ENCODE measurements at regions not wholly inside any gene's neighbourhood (a gene's known extent, or its start where the extent isn't known, plus 50 kb on each side); places are given as distances from the start of the nearest gene placed in this dataset.

- Mint-ChIP-seq H3K4me1 (no peaks in the 10 kb centered on the region), H3K4me3 (no peak overlapping the region), H3K27ac (no peak overlapping the region), H3K9me3 (peaks cover 3% of the 10 kb centered on the region), H3K36me3 (no peaks in the 10 kb centered on the region)
- DNase-seq (ENCODE audit: low spot score in 2 of 2) (no peak), ATAC-seq (no peak)
Measured at GRCh38 chr2:129144082-129144791, 825.6 kb upstream of the HS6ST1 start.

DNA sequence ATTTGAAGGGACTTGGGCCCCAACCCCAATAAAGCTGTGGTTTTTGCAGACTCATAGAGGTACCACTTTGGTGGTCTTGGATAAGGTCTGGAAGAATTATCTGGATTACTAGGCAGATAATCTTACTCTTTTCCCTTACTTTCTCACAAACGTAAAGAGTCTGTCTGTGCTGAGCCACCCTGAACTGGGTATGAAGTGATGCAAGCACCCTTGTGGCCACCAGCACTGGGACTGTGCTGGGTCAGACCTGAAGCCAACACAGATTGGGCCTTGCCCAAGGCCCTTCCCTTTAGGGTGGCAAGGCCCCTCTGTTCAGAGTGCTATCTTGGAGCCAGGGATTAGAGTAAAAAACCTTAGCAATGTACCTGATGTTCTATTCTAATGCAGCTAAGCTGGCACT, 827.0 kb upstream of the RAB6C start:
- no peak for DNase-seq (ENCODE audit: low spot score in 2 of 2)

GRCh38 chr2:129160879-129161278, 818.6 kb upstream of the RAB6C start:
- H3K9me3 Mint-ChIP-seq, result peaks cover 2% of the 10 kb centered on the region
- no peak overlapping the region for H3K4me3 Mint-ChIP-seq
- H3K27ac Mint-ChIP-seq, result no peak overlapping the region
- no peaks in the 10 kb centered on the region for H3K4me1 Mint-ChIP-seq
- no peaks in the 10 kb centered on the region for H3K36me3 Mint-ChIP-seq
- no peak for DNase-seq (ENCODE audit: low spot score in 2 of 2)
- ATAC-seq, result no peak

More for the DNA sequence above, 827.0 kb upstream of the RAB6C start:
- no peak for ATAC-seq
- H3K4me3 Mint-ChIP-seq, result no peak overlapping the region
- no peaks in the 10 kb centered on the region for H3K36me3 Mint-ChIP-seq
- H3K4me1 Mint-ChIP-seq, result no peaks in the 10 kb centered on the region
- H3K9me3 Mint-ChIP-seq, result peaks cover 14% of the 10 kb centered on the region
- H3K27ac Mint-ChIP-seq, result no peak overlapping the region

GRCh38 chr2:129164220-129164949, 815.1 kb upstream of the RAB6C start:
- no peaks in the 10 kb centered on the region for H3K36me3 Mint-ChIP-seq
- no peak for ATAC-seq
- no peak for DNase-seq (ENCODE audit: low spot score in 2 of 2)
- H3K27ac Mint-ChIP-seq, result no peak overlapping the region
- no peak overlapping the region for H3K4me3 Mint-ChIP-seq
- no peaks in the 10 kb centered on the region for H3K4me1 Mint-ChIP-seq
- peaks cover 6% of the 10 kb centered on the region for H3K9me3 Mint-ChIP-seq

- Mint-ChIP-seq H3K4me1 (no peaks in the 10 kb centered on the region), H3K9me3 (peaks cover 6% of the 10 kb centered on the region), H3K27ac (no peak overlapping the region), H3K36me3 (no peaks in the 10 kb centered on the region), H3K4me3 (no peak overlapping the region)
- DNase-seq (ENCODE audit: low spot score in 2 of 2), result no peak
- no peak for ATAC-seq
Measured at GRCh38 chr2:129165006-129165405, 814.5 kb upstream of the RAB6C start.

- Mint-ChIP-seq H3K27ac (no peak overlapping the region), H3K36me3 (no peaks in the 10 kb centered on the region), H3K9me3 (peaks cover 4% of the 10 kb centered on the region), H3K4me3 (no peak overlapping the region), H3K4me1 (no peaks in the 10 kb centered on the region)
- ATAC-seq, result no peak
- DNase-seq (ENCODE audit: low spot score in 2 of 2), result no peak
Measured at GRCh38 chr2:129167456-129167855, 812.0 kb upstream of the RAB6C start.

- H3K36me3 Mint-ChIP-seq, result no peaks in the 10 kb centered on the region
- H3K4me3 Mint-ChIP-seq, result no peak overlapping the region
- no peak for DNase-seq (ENCODE audit: low spot score in 2 of 2)
- peaks cover 4% of the 10 kb centered on the region for H3K9me3 Mint-ChIP-seq
- no peaks in the 10 kb centered on the region for H3K4me1 Mint-ChIP-seq
- ATAC-seq, result no peak
- no peak overlapping the region for H3K27ac Mint-ChIP-seq
Measured at GRCh38 chr2:129170570-129170969, 808.9 kb upstream of the RAB6C start.

GRCh38 chr2:129174143-129174542, 805.3 kb upstream of the RAB6C start:
- H3K4me3 Mint-ChIP-seq, result no peak overlapping the region
- H3K27ac Mint-ChIP-seq, result no peak overlapping the region
- DNase-seq (ENCODE audit: low spot score in 2 of 2), result no peak
- no peaks in the 10 kb centered on the region for H3K36me3 Mint-ChIP-seq
- H3K9me3 Mint-ChIP-seq, result no peaks in the 10 kb centered on the region
- ATAC-seq, result no peak
- H3K4me1 Mint-ChIP-seq, result no peaks in the 10 kb centered on the region

- no peaks in the 10 kb centered on the region for H3K9me3 Mint-ChIP-seq
- H3K4me1 Mint-ChIP-seq, result no peaks in the 10 kb centered on the region
- no peak for ATAC-seq
- no peaks in the 10 kb centered on the region for H3K36me3 Mint-ChIP-seq
- DNase-seq (ENCODE audit: low spot score in 2 of 2), result no peak
- no peak overlapping the region for H3K4me3 Mint-ChIP-seq
- no peak overlapping the region for H3K27ac Mint-ChIP-seq
Measured at GRCh38 chr2:129175051-129175450, 804.4 kb upstream of the RAB6C start.

DNA sequence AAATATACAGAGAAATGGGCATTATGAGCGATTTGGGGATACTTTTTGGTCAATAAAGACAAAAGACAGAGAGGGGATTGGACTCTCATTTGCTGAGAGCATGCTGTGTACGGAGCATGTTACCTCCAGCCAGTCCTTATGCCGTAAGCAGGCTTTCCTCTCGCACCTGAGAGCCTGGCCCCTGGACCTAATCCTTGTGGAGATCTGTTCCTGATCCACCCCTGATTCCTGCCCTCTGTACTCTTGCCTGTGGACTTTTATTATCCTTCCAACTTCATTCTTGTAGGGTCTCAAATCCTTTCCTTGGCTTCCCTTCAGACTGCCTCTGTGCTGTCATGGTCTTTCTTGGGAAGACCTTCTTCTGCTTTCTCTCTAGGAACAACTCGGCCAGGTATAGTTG, 803.1 kb upstream of the RAB6C start:
- Mint-ChIP-seq H3K9me3 (no peaks in the 10 kb centered on the region), H3K4me1 (no peaks in the 10 kb centered on the region), H3K27ac (no peak overlapping the region), H3K36me3 (no peaks in the 10 kb centered on the region), H3K4me3 (no peak overlapping the region)
- DNase-seq (ENCODE audit: low spot score in 2 of 2), result no peak
- no peak for ATAC-seq

DNA sequence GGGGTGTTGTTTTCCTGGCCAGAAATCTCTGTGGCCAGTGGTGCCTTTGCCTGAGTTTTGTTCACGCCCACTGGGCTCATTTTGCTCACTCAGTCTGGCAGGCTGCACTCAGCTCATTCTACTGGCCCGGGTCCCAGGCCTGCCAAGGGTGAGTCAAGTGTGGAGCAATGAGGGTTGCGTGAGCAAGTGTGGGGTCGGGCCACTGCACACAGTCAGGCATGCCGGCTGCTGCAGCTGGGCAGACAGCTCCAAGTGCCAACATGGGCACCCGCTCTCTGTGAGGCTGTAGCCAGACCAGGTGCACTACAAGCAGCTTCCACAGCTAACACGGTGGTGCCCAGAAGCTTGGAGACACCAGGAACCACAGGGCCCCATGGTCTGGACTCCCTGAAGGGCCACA, 801.1 kb upstream of the RAB6C start:
- Mint-ChIP-seq H3K9me3 (no peaks in the 10 kb centered on the region), H3K27ac (no peak overlapping the region), H3K4me3 (no peak overlapping the region), H3K36me3 (no peaks in the 10 kb centered on the region), H3K4me1 (no peaks in the 10 kb centered on the region)
- DNase-seq (ENCODE audit: low spot score in 2 of 2), result no peak
- peak; percentile 28 for ATAC-seq

DNA sequence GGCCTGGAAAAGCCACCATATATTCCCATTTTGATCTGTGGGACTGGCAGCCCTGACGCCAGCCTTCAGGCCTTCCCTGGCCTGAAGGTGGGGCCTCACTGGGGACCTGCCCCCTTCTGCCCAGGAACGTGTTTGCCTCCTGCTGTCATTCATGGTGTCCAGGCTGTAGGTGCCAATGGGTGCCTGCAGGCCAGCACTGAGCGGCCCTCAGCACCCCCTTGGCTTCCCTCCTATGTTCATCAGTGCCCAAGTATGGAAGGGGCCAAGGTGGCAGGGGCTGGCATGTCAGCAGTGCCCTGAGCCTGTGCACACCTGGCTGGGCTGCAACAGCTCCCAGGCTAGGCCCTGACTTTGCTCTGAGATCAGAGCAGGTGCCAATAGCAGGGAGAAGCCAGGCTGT, 800.3 kb upstream of the RAB6C start:
- H3K9me3 Mint-ChIP-seq, result no peaks in the 10 kb centered on the region
- H3K27ac Mint-ChIP-seq, result no peak overlapping the region
- H3K36me3 Mint-ChIP-seq, result no peaks in the 10 kb centered on the region
- no peaks in the 10 kb centered on the region for H3K4me1 Mint-ChIP-seq
- peak; percentile 48 for ATAC-seq
- no peak overlapping the region for H3K4me3 Mint-ChIP-seq
- DNase-seq (ENCODE audit: low spot score in 2 of 2), result no peak

DNA sequence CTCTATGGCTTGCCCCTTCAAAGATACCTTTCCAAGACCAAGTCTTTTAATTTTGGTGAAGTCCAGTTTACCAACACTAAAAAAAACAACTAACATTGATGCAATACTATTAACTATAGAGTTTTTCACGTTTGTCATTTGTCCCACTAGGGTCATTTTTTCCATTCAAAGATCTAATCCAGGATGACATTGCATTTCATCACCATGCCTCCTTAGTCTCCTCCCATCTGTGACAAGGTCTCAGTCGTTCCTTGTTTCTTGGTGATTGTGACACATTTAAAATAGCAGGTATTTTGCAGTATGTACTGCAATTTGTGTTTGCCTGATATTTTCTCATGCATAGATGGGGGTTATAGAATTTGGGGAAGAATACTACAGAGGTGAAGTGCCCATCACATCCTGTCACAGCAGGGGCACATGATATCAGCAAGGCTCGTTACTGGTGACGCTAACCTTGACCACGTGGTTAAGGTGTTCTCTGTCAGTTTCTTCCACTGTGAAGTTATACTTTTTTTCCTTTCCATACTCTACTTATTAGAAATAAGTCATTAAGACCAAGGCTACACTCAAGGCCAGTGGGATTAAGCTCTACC, 799.2 kb upstream of the RAB6C start:
- no peak overlapping the region for H3K27ac Mint-ChIP-seq

GRCh38 chr2:129181433-129181832, 798.0 kb upstream of the RAB6C start:
- no peak for DNase-seq (ENCODE audit: low spot score in 2 of 2)
- no peak overlapping the region for H3K4me3 Mint-ChIP-seq
- ATAC-seq, result no peak
- H3K9me3 Mint-ChIP-seq, result no peaks in the 10 kb centered on the region
- no peaks in the 10 kb centered on the region for H3K4me1 Mint-ChIP-seq
- no peaks in the 10 kb centered on the region for H3K36me3 Mint-ChIP-seq
- H3K27ac Mint-ChIP-seq, result no peak overlapping the region

More for the DNA sequence above, 799.2 kb upstream of the RAB6C start:
- no peaks in the 10 kb centered on the region for H3K4me1 Mint-ChIP-seq
- no peak overlapping the region for H3K4me3 Mint-ChIP-seq
- DNase-seq (ENCODE audit: low spot score in 2 of 2), result no peak
- no peaks in the 10 kb centered on the region for H3K9me3 Mint-ChIP-seq
- H3K36me3 Mint-ChIP-seq, result no peaks in the 10 kb centered on the region
- no peak for ATAC-seq

DNA sequence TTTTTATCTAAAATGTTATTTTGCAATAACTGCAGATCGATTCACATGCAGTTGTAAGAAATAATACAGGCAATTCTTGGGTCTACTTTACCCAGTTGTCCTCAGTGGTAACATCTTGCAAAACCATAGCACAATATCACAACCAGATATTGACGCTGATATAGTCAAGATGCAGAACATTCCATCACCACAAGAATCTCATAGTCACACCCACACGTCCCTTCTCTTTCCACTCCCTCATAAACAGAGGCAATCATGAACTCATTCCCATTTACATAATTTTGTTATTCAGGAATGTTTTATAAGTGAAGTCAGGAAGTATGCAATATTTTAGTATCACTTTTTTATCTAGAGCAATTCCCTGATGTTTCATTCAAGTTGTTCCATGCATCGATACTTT, 797.5 kb upstream of the RAB6C start:
- DNase-seq (ENCODE audit: low spot score in 2 of 2) (no peak), ATAC-seq (no peak)
- Mint-ChIP-seq H3K9me3 (no peaks in the 10 kb centered on the region), H3K4me1 (no peaks in the 10 kb centered on the region), H3K4me3 (no peak overlapping the region), H3K27ac (no peak overlapping the region), H3K36me3 (no peaks in the 10 kb centered on the region)

DNA sequence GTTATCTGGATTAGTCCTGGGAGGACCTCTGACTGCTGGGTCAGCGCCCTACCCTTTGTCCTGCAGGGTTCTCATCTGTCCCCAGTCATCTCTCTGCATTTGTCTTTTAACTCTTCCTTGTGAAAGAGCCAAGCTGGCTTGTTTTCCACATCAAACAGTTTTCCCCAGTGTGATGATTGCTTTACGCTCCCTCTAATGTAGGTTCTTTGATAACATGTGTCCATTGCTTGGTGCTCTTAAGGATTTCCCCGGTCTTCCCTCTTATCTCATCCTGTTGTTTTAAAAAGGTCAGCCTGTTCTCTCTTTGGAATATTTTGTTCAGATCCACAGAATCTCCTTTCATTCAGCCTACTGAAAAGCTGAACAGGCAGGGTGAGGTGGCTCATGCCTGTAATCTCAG, 792.1 kb upstream of the RAB6C start:
- ATAC-seq (no peak), DNase-seq (ENCODE audit: low spot score in 2 of 2) (no peak)
- Mint-ChIP-seq H3K9me3 (peaks cover 5% of the 10 kb centered on the region), H3K4me3 (no peak overlapping the region), H3K36me3 (no peaks in the 10 kb centered on the region), H3K4me1 (no peaks in the 10 kb centered on the region), H3K27ac (no peak overlapping the region)

All from stimulated activated effector memory CD8-positive, alpha-beta T cell treated with anti-CD3 and anti-CD28 coated beads, Interleukin-12 subunit alpha, Interleukin-12 subunit beta, amount 100 ng/mL, for 72 hours (primary cell).